SK-N-MC (cell line): ENCODE measurements at regions not wholly inside any gene's neighbourhood (a gene's known extent, or its start where the extent isn't known, plus 50 kb on each side); places are given as distances from the start of the nearest gene placed in this dataset.
"Not testable (repeated sequence)": the region's sequence is repeated elsewhere in the genome, so short reads cannot be mapped to it uniquely, and the experiment has no call there.

ENCODE experiments used
- DNase-seq: peaks from one replicate; pipeline ENCODE4 v3.0.0-alpha.2; 2011; ENCODE audit warnings: low read depth, low spot score
- H3K27ac ChIP-seq: fragments of 200-600 bp; sonication (generic); 2 replicates; pipeline ENCODE4 v1.5.1; 2016; ENCODE audit warnings: mixed run types
- H3K36me3 ChIP-seq: fragments of 200-600 bp; sonication (generic); 2 replicates; pipeline ENCODE4 v1.6.1; 2017; ENCODE audit warnings: antibody characterized with exemption, low read length, mixed read lengths; ENCODE audit not compliant: insufficient read depth
- H3K4me3 ChIP-seq: fragments of 200-600 bp; sonication (generic); 2 replicates; pipeline ENCODE4 v1.5.1; 2016
- H3K9ac ChIP-seq: fragments of 200-600 bp; sonication (generic); 2 replicates; pipeline ENCODE4 v1.8.0; 2017; ENCODE audit warnings: mixed run types, mixed read lengths; ENCODE audit not compliant: insufficient read length
- H3K9me3 ChIP-seq: fragments of 200-600 bp; sonication (generic); 2 replicates; pipeline ENCODE4 v1.6.1; 2017; ENCODE audit warnings: low read depth, mild to moderate bottlenecking, antibody characterized with exemption, low read length, moderate library complexity, mixed read lengths
- EZH2 ChIP-seq: fragments of 200-600 bp; sonication (generic); IDR thresholded peaks from one replicate; pipeline ENCODE4 v1.6.1; 2017; ENCODE audit warnings: antibody characterized with exemption
- FOXP2 ChIP-seq: optimal IDR thresholded peaks from 2 replicates; pipeline ENCODE3; 2011; ENCODE audit warnings: mild to moderate bottlenecking, moderate library complexity; ENCODE audit not compliant: insufficient read depth; ENCODE audit errors: extremely low read length, control extremely low read depth
- POLR2AphosphoS5 ChIP-seq: IDR thresholded peaks from 2 replicates; pipeline ENCODE4 v1.6.1; 2012; ENCODE audit warnings: mild to moderate bottlenecking, low read depth, low read length, borderline replicate concordance

GRCh38 chr2:8595428-8595805 is 86.4 kb upstream of the ID2 start:
- Histone ChIP-seq H3K9ac (no peak overlapping the region), H3K27ac (no peak overlapping the region), H3K9me3 (no peaks in the 10 kb centered on the region), H3K36me3 (no peaks in the 10 kb centered on the region), H3K4me3 (no peak overlapping the region)
- no peak for DNase-seq
- no peak for TF ChIP-seq POLR2AphosphoS5
- TF ChIP-seq FOXP2, result no peak
- TF ChIP-seq EZH2, result no peak

GRCh38 chr2:8595811-8596600 is 85.8 kb upstream of the ID2 start:
- no peak overlapping the region for H3K9ac ChIP-seq
- H3K27ac ChIP-seq, result no peak overlapping the region
- TF ChIP-seq FOXP2 (no peak), POLR2AphosphoS5 (no peak), EZH2 (no peak)
- H3K9me3 ChIP-seq, result no peaks in the 10 kb centered on the region
- no peaks in the 10 kb centered on the region for H3K36me3 ChIP-seq
- H3K4me3 ChIP-seq, result no peak overlapping the region
- DNase-seq, result no peak

GRCh38 chr2:8597094-8597493 is 84.8 kb upstream of the ID2 start:
- Histone ChIP-seq H3K27ac (no peak overlapping the region), H3K36me3 (no peaks in the 10 kb centered on the region), H3K9ac (no peak overlapping the region), H3K4me3 (no peak overlapping the region), H3K9me3 (no peaks in the 10 kb centered on the region)
- no peak for DNase-seq
- TF ChIP-seq POLR2AphosphoS5 (no peak), EZH2 (no peak), FOXP2 (no peak)

- Histone ChIP-seq H3K9ac (no peak overlapping the region), H3K4me3 (no peak overlapping the region), H3K9me3 (no peaks in the 10 kb centered on the region), H3K27ac (no peak overlapping the region), H3K36me3 (no peaks in the 10 kb centered on the region)
- TF ChIP-seq EZH2 (no peak), FOXP2 (no peak), POLR2AphosphoS5 (no peak)
- DNase-seq, result no peak
Measured at GRCh38 chr2:8597559-8598225, 84.2 kb upstream of the ID2 start.

- TF ChIP-seq EZH2, result no peak
- no peak for TF ChIP-seq FOXP2
- no peak for TF ChIP-seq POLR2AphosphoS5
- Histone ChIP-seq H3K27ac (no peak overlapping the region), H3K4me3 (no peak overlapping the region), H3K9ac (no peak overlapping the region), H3K9me3 (no peaks in the 10 kb centered on the region), H3K36me3 (no peaks in the 10 kb centered on the region)
- DNase-seq, result no peak
Measured at GRCh38 chr2:8598295-8599165, 83.3 kb upstream of the ID2 start.

- no peaks in the 10 kb centered on the region for H3K36me3 ChIP-seq
- no peak for DNase-seq
- H3K9me3 ChIP-seq, result no peaks in the 10 kb centered on the region
- no peak overlapping the region for H3K4me3 ChIP-seq
- H3K27ac ChIP-seq, result no peak overlapping the region
- TF ChIP-seq EZH2 (no peak), POLR2AphosphoS5 (no peak), FOXP2 (no peak)
- H3K9ac ChIP-seq, result no peak overlapping the region
Measured at GRCh38 chr2:8599421-8600242, 82.2 kb upstream of the ID2 start.

GRCh38 chr2:8600456-8600855 is 81.4 kb upstream of the ID2 start:
- Histone ChIP-seq H3K27ac (no peak overlapping the region), H3K9me3 (no peaks in the 10 kb centered on the region), H3K9ac (no peak overlapping the region), H3K4me3 (no peak overlapping the region), H3K36me3 (no peaks in the 10 kb centered on the region)
- DNase-seq, result no peak
- TF ChIP-seq POLR2AphosphoS5, result no peak
- TF ChIP-seq EZH2, result no peak
- no peak for TF ChIP-seq FOXP2

GRCh38 chr2:8602809-8603208 is 79.0 kb upstream of the ID2 start:
- no peak for DNase-seq
- no peaks in the 10 kb centered on the region for H3K36me3 ChIP-seq
- H3K4me3 ChIP-seq, result no peak overlapping the region

GRCh38 chr2:8603356-8603755 is 78.5 kb upstream of the ID2 start:
- not testable (repeated sequence) for H3K4me3 ChIP-seq, H3K27ac ChIP-seq, DNase-seq, H3K9ac ChIP-seq, H3K9me3 ChIP-seq, H3K36me3 ChIP-seq

More at GRCh38 chr2:8602809-8603208, 79.0 kb upstream of the ID2 start:
- no peak for TF ChIP-seq FOXP2
- no peak for TF ChIP-seq EZH2
- TF ChIP-seq POLR2AphosphoS5, result no peak
- Histone ChIP-seq H3K9ac (no peak overlapping the region), H3K9me3 (no peaks in the 10 kb centered on the region), H3K27ac (no peak overlapping the region)
